NCI-H2196 (cell line): ENCODE measurements at regions not wholly inside any gene's neighbourhood (a gene's known extent, or its start where the extent isn't known, plus 50 kb on each side); places are given as distances from the start of the nearest gene placed in this dataset.
"Not testable (repeated sequence)": the region's sequence is repeated elsewhere in the genome, so short reads cannot be mapped to it uniquely, and the experiment has no call there.

ENCODE experiments used
- DNase-seq: peaks from one replicate; lab custom pipeline; 2025; ENCODE audit not compliant: unreplicated experiment; lab: John Stamatoyannopoulos, UW

DNA sequence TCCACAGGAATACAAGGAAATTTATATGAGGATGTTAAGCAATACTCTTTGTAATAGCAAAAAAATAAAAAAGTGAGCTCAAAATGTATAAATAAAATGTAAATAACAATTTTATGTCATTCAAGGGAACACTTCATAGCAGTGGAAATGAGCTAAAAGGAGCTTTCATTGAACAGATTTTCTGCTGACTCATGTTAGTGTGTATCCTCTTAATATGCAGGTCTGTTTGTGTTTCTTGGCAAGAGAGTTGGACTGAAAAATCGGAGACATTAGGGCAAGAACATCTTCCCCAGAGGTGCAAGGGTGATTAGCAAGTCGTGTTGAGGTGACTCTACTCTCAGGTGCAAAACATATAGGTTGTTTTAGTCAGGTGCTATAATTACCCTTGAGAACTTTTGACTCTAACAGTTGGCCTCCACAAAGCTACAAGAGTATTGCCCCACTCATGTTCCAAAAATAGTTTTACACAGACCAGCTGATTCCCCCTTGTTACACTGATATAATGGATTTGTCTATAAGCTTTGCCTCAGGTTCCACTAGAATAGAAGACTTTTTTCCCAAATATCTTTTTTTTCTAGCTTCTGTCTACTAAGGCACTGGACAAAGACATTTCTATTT is 702.9 kb downstream of the TENT5A start:
- no peak for DNase-seq

GRCh38 chr6:81031416-81031815 is 721.1 kb downstream of the TENT5A start:
- DNase-seq, result no peak

DNA sequence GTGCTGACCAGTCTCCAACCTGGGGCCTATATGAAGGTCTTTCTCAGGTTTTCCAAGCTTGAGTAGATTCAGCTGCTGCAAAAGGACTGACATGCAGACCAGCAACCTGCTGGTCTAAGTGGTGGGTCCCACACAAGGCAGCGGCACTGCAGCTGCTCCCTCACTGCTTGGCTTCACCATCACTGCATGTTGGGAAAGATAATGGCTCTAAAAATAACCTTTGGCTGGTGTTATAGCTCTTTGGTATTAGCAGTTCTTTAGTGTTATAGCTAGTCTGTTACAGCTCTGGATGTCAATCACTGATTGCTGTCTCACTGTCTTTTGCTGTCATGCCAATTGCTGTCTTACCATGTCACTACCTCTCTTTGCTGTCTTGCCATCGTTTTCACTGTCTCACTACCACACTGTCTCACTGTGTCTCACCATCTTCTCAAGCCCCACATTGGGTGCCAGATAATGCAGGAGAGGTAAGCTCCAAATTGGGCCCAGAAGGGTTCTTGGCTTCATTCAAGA is 726.4 kb downstream of the TENT5A start:
- no peak for DNase-seq

GRCh38 chr6:81023709-81024108 is 728.8 kb downstream of the TENT5A start:
- DNase-seq, result no peak

DNA sequence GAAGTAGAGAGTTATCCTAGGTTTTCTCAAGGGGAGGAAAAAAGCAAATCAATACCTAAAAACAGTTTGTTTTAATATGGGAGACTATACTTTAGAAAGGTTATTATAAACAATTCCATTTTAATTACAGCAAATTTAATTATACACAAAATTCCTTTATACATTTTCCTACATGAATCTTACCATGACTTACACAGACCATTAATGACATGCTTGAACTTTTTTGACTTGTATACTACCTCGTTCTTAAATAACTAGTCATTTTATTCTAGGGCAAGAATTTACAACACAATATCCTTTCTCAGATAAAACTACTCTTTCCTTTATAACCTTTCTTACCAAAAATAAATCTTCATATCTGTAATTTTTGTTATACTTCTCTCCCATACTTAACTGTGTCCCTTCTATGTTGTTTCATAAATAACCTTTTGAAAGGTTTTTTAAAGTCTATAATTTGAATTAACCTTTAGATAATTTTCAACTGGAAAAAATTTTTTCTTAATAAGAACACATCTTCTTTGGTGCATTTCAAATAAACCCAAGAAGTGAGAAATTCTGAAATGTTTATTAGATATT is 729.4 kb downstream of the TENT5A start:
- no peak for DNase-seq

GRCh38 chr6:81017586-81017985 is 734.9 kb downstream of the TENT5A start:
- not testable (repeated sequence) for DNase-seq

DNA sequence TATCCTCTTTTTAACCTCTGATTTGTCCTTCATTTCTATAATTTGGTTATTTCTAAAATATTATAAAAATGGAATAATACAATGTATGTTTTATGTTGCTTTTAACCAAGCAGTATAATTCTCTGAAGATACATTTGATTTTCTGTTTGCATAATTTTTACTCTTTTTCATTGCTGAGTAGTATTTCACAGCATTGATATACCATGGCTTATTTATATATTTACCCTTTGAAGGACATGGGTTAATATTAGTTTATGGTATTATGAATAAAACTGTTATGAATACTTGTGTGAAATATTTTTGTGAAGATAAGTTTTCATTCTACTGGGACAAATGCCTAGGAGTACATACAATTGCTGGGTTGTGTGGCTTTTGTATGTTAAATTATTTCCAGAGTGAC is 748.6 kb downstream of the TENT5A start:
- DNase-seq, result no peak

- DNase-seq, result no peak
Observed at GRCh38 chr6:81003156-81003555, 749.3 kb downstream of the TENT5A start.

DNA sequence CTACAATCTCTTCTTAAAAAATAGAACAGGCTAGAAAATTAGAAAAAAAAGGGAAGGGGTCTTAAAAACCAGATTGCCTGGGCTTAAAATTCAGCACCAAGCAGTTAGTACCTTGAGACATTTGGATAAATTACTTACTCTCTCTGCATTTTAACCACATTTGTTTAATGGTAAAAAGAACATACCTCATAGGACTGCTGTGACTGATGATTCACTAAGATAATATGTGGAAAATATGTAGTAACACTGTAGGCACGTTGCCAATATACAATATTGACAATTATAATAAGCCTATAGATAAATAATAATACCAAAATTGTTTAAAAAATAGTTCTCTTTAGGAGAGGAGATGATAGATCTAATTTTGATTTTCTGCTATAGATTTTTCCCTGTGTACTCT is 750.4 kb downstream of the TENT5A start:
- DNase-seq, result no peak

DNA sequence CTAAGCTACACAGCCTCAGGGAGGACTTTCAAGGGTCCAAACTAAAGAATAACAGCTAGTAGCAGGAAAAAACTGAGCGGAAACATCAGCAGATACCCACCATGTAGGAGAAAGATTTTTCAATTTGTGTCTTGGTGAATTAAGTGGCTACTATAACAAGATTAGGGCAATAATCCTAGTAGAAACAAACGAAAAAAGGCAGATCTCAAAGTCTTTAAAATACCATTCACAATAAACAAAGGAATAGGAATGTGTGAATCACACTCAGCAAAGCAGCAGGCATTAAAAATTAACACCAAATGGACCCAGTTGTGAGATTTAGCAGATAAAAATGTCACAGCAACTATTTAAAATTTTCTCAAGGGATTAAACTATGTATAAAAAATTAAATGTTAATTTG is 761.2 kb downstream of the TENT5A start:
- DNase-seq, result no peak

DNA sequence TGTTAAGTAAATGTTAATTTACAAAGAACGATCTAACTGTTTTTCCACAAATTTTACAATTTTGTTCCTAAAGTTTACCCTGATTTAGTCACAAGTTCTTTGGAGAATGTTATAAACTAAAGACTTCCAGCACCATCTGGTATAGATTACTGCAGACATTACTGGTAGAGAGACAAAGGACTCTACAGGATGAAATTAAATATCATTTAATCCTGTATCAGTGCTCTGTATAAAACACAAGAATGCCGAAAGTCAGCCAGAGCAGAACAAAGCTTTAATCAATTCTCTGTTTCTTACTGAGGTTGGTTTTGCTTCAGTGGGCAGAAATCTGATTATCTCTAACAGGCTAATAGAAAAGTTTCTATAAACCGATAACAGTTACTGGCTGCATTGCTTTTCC is 763.6 kb downstream of the TENT5A start:
- no peak for DNase-seq

GRCh38 chr6:80988286-80988685 is 764.2 kb downstream of the TENT5A start:
- DNase-seq, result no peak

DNA sequence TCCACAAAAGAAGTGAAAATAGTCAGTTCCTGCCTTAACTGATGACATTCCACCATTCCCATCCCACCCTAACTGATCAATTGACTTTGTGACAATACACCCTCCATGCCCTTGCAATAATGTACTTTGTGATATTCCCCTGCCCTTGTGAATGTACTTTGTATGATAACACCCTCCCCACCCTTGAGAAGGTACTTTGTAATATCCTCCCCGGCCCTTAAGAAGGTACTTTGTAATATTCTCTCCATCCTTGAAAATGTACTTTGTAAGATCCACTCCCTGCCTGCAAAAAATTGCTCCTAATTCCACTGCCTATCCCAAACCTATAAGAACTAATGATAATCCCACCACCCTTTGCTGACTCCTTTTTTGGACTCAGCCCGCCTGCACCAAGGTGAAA is 771.3 kb downstream of the TENT5A start:
- DNase-seq, result not testable (repeated sequence)

- no peak for DNase-seq
Observed at GRCh38 chr6:80976336-80976735, 776.1 kb downstream of the TENT5A start.

GRCh38 chr6:80974579-80974978 is 777.9 kb downstream of the TENT5A start:
- no peak for DNase-seq

GRCh38 chr6:80969439-80969838 is 783.0 kb downstream of the TENT5A start:
- no peak for DNase-seq

DNA sequence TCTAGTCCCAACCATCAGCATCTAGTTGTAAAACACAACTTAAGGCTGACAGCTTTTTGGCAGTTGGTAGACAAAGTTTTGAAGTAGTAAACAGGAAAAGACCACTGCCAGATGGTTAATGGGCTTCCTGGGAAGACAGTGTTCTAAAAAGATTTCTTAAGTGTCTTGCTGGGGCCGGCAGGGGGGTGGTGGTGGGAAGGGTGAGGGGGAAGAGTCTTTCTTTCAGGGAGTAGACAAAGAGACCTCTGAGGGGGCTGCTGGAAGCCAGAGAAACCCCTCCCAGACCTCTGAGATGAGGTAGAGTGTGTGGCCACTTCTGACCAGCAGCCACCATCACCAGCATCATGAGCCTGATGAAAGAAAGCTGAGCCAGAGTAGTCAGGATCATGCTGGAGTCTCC is 784.9 kb downstream of the TENT5A start:
- DNase-seq, result no peak

- no peak for DNase-seq
Observed at GRCh38 chr6:80962382-80962781, 790.1 kb downstream of the TENT5A start.

- DNase-seq, result no peak
Observed at GRCh38 chr6:80961166-80961565, 791.3 kb downstream of the TENT5A start.

GRCh38 chr6:80959034-80959433 is 793.4 kb downstream of the TENT5A start:
- DNase-seq, result no peak

DNA sequence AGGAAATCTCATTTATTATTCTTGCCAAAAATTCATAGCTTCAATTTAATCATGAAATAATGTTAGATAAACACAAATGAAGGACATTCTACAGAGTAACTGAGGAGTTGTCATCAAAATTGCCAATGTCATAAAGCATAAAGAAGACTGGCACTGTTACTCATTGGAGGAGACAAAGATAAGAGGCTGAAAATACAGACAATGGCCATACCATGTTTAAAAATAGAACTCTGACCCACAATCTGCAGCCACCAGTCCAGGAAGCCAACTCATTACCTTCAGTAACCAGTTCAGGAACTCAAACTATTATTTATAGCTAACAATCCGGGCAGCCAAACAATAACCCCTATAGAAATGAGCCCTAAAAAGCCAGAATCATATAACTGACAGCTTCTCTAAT is 795.6 kb downstream of the TENT5A start:
- DNase-seq, result no peak

DNA sequence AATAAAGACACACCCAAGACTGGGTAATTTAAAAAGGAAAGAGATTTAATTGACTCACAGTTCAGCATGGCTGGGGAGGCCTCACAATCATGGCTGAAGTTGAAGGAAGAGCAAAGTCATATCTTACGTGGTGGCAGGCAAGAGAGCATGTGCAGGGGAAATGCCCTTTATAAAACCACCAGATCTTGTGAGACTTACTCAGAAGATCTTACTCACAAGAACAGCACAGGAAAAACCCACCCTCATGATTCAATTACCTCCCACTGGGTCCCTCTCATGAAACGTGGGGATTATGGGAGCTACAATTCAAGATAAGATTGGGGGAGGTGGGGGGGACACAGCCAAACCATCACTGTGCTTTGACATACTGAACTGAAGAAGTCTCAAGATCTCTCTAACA is 800.0 kb downstream of the TENT5A start:
- DNase-seq, result not testable (repeated sequence)

DNA sequence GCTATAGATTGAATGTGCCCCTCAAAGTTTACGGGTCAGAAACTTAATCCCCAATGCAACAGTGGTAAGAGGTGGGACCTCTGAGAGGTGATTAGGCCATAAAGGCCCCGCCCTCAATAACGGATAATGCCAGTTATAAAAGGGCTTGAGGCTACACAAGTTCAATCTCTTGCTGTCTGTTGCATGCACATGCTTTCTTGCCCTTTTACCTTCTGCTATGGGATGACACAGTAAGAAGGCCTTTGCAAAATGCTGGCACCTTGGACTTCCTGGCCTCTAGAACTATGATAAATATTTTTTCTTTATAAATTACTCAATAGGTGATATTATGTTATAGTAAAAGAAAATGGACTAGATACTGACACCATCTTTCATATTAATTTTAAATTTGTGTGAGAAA is 806.1 kb downstream of the TENT5A start:
- no peak for DNase-seq
